AG09319 (cell line): ENCODE measurements at regions not wholly inside any gene's neighbourhood (a gene's known extent, or its start where the extent isn't known, plus 50 kb on each side); places are given as distances from the start of the nearest gene placed in this dataset.
"Not testable (repeated sequence)": the region's sequence is repeated elsewhere in the genome, so short reads cannot be mapped to it uniquely, and the experiment has no call there.

Source experiments
- DNase-seq: peaks from one replicate; pipeline ENCODE4 v3.0.0-alpha.2; 2010; ENCODE audit warnings: low read depth; ENCODE audit errors: extremely low read depth
- TF ChIP-seq, protein P1 (sequence below): IDR thresholded peaks from 2 replicates; pipeline ENCODE4 v1.5.1; 2011; ENCODE audit warnings: low read depth, mild to moderate bottlenecking, inconsistent platforms, low read length, moderate library complexity

DNA sequence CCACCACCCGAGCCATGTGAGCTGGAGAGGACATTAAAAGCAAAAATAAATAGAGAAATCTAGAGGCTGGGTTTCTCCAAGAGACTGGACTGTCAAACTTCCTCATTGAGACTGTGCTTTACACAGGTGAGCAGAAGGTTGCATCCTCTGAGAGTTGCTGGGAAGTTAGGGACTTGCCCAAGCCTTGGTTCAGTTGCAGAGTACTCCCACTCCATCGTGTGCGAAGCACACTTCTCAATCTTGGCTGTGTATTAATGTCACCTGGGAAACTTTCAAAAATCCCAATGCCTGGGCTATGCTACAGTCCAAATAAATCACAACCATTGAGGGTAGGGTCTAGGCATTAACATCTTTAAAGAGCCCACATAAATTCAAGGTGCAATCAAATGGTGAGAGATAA is 89.2 kb downstream of the ZNF330 start:
- TF ChIP-seq, protein P1, sequence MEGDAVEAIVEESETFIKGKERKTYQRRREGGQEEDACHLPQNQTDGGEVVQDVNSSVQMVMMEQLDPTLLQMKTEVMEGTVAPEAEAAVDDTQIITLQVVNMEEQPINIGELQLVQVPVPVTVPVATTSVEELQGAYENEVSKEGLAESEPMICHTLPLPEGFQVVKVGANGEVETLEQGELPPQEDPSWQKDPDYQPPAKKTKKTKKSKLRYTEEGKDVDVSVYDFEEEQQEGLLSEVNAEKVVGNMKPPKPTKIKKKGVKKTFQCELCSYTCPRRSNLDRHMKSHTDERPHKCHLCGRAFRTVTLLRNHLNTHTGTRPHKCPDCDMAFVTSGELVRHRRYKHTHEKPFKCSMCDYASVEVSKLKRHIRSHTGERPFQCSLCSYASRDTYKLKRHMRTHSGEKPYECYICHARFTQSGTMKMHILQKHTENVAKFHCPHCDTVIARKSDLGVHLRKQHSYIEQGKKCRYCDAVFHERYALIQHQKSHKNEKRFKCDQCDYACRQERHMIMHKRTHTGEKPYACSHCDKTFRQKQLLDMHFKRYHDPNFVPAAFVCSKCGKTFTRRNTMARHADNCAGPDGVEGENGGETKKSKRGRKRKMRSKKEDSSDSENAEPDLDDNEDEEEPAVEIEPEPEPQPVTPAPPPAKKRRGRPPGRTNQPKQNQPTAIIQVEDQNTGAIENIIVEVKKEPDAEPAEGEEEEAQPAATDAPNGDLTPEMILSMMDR = no peak
- no peak for DNase-seq

DNA sequence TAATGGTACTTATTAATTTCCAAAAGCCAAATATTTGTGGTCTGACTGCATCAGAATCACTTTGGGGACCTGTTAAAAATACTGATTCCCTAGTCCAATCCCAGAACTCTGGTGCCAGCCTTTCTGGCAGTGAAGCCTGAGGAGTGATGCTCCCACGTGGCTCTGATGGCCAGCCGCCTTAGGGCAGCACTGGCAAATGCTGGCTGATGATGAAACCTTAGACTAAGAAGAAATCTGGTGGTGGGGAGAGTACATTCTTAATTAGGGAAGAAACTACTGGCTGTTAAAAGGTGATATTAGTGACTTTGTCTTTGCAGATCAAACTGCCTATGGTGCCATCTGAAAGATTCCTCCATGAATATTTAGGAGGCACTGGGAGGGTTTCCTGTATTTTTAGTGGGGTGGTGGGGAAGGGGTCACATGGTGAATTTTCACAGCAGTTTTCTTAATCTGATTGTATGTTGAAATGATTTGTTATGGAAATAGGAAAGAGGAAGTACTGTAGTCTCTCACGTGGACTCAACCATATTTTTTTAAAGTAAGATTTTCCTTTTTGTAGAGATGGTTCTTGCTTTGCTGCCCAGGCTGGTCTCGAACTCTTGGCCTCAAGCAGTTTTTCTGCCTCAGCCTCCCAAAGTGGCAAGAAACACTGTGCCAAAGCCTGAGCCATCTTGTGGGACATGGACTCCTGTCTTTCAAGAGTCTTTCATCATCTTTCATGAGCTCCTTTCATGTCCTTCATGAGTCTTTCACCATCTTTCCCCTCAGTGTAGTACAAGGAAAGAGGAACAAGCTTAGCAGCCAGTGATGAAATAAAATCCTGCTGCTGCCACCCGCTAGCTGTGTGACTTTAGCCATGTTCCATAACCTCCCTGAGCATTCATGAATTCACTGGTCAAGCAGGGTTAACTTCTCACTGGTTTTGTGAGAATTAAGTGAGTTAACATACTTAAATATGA is 90.8 kb downstream of the ZNF330 start:
- TF ChIP-seq, protein P1 = no peak
- no peak for DNase-seq

DNA sequence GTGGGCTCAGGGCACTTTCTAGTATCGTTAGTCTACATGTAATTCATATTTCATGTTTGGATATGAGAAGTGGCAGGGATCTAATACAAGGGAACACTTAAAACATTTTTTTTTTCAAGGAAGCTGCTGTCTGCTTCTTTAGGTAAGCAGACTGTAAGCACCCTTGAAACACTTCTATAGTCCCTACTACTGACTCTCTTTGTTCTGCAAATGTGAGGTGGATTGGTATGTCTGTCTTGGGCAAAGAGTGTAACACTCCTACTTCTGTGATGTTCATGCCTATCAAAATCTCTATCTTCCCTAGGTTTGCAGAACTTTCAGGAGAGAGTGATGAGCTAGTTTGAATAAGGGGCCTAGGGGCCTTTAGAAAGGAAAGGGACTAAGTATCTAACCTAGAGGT is 93.9 kb downstream of the ZNF330 start:
- TF ChIP-seq, protein P1 = no peak
- DNase-seq = no peak

GRCh38 chr4:141328560-141329173 is 108.0 kb downstream of the ZNF330 start:
- TF ChIP-seq, protein P1 = no peak
- no peak for DNase-seq

DNA sequence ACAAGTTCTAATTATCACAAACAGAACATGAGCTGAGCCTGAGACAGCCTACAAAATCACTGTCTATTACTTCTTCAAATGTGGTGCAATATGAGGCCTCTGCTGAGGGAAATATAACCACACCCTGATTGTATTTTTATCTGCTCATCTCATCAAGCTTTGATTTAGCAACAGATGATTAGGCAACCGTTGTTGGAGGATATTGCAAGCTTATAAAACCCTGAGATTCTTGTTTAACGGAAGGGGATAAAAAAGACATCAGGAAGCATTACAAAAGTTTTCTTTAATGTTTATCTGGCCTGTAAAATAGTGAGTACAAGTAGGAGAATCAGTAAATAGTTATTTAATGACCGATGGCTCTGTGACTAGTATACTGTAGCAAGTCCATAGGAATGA is 108.5 kb downstream of the ZNF330 start:
- TF ChIP-seq, protein P1 = no peak
- DNase-seq = peak; percentile 75

GRCh38 chr4:141330616-141331015 is 109.9 kb downstream of the ZNF330 start:
- TF ChIP-seq, protein P1 = no peak
- DNase-seq = no peak

DNA sequence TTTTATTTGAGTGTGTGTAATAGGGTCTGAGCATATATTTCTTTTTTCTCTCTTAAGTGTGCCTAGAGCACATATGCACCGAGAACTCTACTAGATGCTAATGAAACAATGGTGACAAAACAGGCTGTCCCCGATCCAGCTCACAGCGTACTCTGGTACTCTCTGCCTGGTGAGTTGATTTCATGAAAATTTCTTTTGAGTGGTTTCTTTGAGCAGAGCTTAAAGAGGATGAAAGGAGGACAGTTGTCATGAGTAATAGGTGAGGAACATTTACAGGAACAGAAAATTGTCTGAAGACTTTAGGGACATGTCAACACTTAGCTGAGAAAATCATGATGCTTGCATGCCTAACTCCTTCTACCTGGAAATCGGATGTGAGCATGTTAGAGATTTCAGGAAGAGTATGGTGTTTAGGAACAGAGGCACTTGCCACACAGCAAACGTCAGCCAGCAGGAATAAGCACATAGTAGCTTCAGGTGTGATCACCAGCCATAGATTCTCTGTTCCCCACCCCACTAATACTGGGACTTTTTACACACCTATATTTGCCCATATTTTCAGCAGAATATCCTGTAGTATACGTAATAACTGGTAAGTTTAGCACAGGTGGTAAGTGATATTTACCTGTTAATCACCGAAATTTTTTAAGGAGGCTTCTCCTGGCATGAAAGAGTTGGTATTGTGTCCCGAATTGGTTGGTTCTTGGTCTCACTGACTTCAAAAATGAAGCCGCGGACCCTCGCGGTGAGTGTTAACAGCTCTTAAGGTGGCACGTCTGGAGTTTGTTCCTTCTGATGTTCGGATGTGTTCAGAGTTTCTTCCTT is 111.1 kb downstream of the ZNF330 start:
- no peak for DNase-seq
- TF ChIP-seq, protein P1 = no peak

DNA sequence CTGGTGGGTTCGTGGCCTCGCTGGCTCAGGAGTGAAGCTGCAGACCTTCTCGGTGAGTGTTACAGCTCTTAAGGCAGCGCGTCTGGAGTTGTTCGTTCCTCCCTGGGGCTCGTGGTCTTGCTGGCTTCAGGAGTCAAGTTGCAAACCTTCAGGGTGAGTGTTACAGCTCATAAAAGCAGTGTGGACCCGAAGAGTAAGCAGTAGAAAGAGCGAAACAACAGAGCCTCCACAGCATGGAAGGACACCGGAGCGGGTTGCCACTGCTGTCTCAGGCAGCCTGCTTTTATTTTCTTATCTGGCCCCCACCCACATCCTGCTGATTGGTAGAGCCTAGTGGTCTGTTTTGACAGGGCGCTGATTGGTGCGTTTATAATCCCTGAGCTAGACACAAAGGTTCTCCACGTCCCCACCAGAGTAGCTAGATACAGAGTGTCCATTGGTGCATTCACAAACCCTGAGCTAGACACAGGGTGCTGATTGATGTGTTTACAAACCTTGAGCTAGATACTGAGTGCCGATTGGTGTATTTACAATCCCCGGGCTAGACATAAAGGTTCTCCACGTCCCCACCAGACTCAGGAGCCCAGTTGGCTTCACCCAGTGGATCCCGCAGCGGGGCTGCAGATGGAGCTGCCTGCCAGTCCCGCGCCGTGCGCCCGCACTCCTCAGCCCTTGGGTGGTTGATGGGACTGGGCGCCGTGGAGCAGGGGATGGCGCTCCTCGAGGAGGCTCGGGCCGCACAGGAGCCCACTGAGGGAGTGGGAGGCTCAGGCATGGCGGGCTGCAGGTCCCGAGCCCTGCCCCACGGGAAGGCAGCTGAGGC is 111.9 kb downstream of the ZNF330 start:
- DNase-seq = not testable (repeated sequence)

GRCh38 chr4:141333456-141334230 is 112.9 kb downstream of the ZNF330 start:
- peak; percentile 48 for DNase-seq
